Peyer's patch (tissue), 4 donors: ENCODE measurements at regions not wholly inside any gene's neighbourhood (a gene's known extent, or its start where the extent isn't known, plus 50 kb on each side); places are given as distances from the start of the nearest gene placed in this dataset.

ENCODE experiments used
- DNase-seq, 3 donors: peaks; one replicate each; pipeline ENCODE4 v3.0.0-alpha.2; 2017 to 2019
- H3K27ac ChIP-seq, 4 donors: fragments of 200-600 bp; sonication (generic); one replicate each; pipeline ENCODE4 v1.5.1; 2016 to 2019
- H3K27me3 ChIP-seq, 2 donors: fragments of 200-600 bp; sonication (generic); one replicate each; pipeline ENCODE4 v1.5.1; 2019
- H3K36me3 ChIP-seq, 3 donors: fragments of 200-600 bp; sonication (generic); one replicate each; pipeline ENCODE4 v1.5.1; 2016 to 2019
- H3K4me1 ChIP-seq, 4 donors: fragments of 200-600 bp; sonication (generic); one replicate each; pipeline ENCODE4 v1.5.1; 2016 to 2019
- H3K4me3 ChIP-seq, 4 donors: fragments of 200-600 bp; sonication (generic); 1 replicate in 3 of 4; 2 replicates in 1 of 4; pipeline ENCODE4 v1.5.1; 2016 to 2019; ENCODE audit warnings: mild to moderate bottlenecking in 1 of 4
- H3K9me3 ChIP-seq, 4 donors: fragments of 200-600 bp; sonication (generic); one replicate each; pipeline ENCODE4 v1.5.1; 2016 to 2019; ENCODE audit warnings: mild to moderate bottlenecking in 1 of 4
- POLR2A ChIP-seq, 2 donors: fragments of 450-650 bp; IDR thresholded peaks; one replicate each; pipeline ENCODE4 v1.5.1; 2017; ENCODE audit warnings: antibody characterized with exemption in 2 of 2, mild to moderate bottlenecking in 2 of 2, moderate library complexity in 2 of 2
- TF ChIP-seq, protein P1 (sequence below), 6 experiments: fragments of 450-650 bp in 4 of 6; fragments of 200-600 bp in 2 of 6; sonication (generic) in 1 of 6; IDR thresholded peaks; one replicate each; pipeline ENCODE4 v1.5.1; 2017 to 2019; ENCODE audit warnings: antibody characterized with exemption in 6 of 6, mild to moderate bottlenecking in 3 of 6, moderate library complexity in 1 of 6

GRCh38 chrX:94633237-94633636 lies 959.2 kb downstream of the FAM133A start:
- Histone ChIP-seq H3K27me3 (no peaks in the 10 kb centered on the region), H3K9me3 (no peaks in the 10 kb centered on the region), H3K4me1 (no peaks in the 10 kb centered on the region), H3K4me3 (no peak overlapping the region), H3K36me3 (no peaks in the 10 kb centered on the region), H3K27ac (no peak overlapping the region)
- no peak for TF ChIP-seq POLR2A (IDR thresholded peaks at IDR 0.05)
- TF ChIP-seq, protein P1, sequence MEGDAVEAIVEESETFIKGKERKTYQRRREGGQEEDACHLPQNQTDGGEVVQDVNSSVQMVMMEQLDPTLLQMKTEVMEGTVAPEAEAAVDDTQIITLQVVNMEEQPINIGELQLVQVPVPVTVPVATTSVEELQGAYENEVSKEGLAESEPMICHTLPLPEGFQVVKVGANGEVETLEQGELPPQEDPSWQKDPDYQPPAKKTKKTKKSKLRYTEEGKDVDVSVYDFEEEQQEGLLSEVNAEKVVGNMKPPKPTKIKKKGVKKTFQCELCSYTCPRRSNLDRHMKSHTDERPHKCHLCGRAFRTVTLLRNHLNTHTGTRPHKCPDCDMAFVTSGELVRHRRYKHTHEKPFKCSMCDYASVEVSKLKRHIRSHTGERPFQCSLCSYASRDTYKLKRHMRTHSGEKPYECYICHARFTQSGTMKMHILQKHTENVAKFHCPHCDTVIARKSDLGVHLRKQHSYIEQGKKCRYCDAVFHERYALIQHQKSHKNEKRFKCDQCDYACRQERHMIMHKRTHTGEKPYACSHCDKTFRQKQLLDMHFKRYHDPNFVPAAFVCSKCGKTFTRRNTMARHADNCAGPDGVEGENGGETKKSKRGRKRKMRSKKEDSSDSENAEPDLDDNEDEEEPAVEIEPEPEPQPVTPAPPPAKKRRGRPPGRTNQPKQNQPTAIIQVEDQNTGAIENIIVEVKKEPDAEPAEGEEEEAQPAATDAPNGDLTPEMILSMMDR (IDR thresholded peaks at IDR 0.05) = no peak
- no peak for DNase-seq

- no peak for DNase-seq
- Histone ChIP-seq H3K36me3 (no peaks in the 10 kb centered on the region), H3K4me1 (no peaks in the 10 kb centered on the region), H3K27ac (no peak overlapping the region), H3K4me3 (no peak overlapping the region), H3K27me3 (no peaks in the 10 kb centered on the region), H3K9me3 (no peaks in the 10 kb centered on the region)
- TF ChIP-seq, protein P1 (IDR thresholded peaks at IDR 0.05) = no peak
- no peak for TF ChIP-seq POLR2A (IDR thresholded peaks at IDR 0.05)
Observed at GRCh38 chrX:94635003-94635402, 961.0 kb downstream of the FAM133A start.

GRCh38 chrX:94645726-94646125 lies 971.7 kb downstream of the FAM133A start:
- no peak overlapping the region for H3K4me3 ChIP-seq
- no peaks in the 10 kb centered on the region for H3K36me3 ChIP-seq
- DNase-seq = no peak
- no peak for TF ChIP-seq POLR2A (IDR thresholded peaks at IDR 0.05)
- TF ChIP-seq, protein P1 (IDR thresholded peaks at IDR 0.05) = no peak
- H3K9me3 ChIP-seq = no peaks in the 10 kb centered on the region
- no peaks in the 10 kb centered on the region for H3K4me1 ChIP-seq
- H3K27me3 ChIP-seq = no peaks in the 10 kb centered on the region
- no peak overlapping the region for H3K27ac ChIP-seq

DNA sequence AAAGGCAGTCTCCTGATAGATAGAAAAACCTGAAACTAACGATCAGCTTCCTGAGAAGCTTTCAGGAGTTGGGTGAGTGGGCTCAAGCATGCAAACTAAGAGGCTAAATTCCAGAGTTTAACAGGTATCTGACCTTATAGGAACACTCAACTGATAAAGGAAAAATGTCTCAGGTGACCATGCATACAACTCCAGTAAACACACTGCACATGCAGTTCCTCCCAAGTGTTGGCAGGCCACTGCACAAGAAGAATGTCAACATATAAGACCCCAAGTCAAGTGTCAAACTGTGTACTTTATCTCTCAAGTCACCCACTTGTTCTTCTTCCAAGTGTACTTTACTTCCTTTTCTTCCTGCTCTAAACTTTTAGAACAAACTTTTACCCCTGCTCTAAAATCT lies 981.2 kb downstream of the FAM133A start:
- no peak for TF ChIP-seq POLR2A (IDR thresholded peaks at IDR 0.05)
- TF ChIP-seq, protein P1 (IDR thresholded peaks at IDR 0.05) = no peak
- H3K9me3 ChIP-seq = peaks cover 0 to 3% (median 0%) of the 10 kb centered on the region in 4 donors
- no peak overlapping the region for H3K27ac ChIP-seq
- H3K36me3 ChIP-seq = no peaks in the 10 kb centered on the region
- no peak for DNase-seq
- H3K4me1 ChIP-seq = no peaks in the 10 kb centered on the region
- H3K27me3 ChIP-seq = no peaks in the 10 kb centered on the region
- no peak overlapping the region for H3K4me3 ChIP-seq

- Histone ChIP-seq H3K36me3 (no peaks in the 10 kb centered on the region), H3K4me3 (no peak overlapping the region), H3K27ac (no peak overlapping the region), H3K4me1 (no peaks in the 10 kb centered on the region), H3K27me3 (no peaks in the 10 kb centered on the region), H3K9me3 (peaks cover 0 to 3% (median 0%) of the 10 kb centered on the region in 4 donors)
- TF ChIP-seq, protein P1 (IDR thresholded peaks at IDR 0.05) = no peak
- no peak for TF ChIP-seq POLR2A (IDR thresholded peaks at IDR 0.05)
- DNase-seq = no peak
Observed at GRCh38 chrX:94662689-94663088, 988.7 kb downstream of the FAM133A start.

DNA sequence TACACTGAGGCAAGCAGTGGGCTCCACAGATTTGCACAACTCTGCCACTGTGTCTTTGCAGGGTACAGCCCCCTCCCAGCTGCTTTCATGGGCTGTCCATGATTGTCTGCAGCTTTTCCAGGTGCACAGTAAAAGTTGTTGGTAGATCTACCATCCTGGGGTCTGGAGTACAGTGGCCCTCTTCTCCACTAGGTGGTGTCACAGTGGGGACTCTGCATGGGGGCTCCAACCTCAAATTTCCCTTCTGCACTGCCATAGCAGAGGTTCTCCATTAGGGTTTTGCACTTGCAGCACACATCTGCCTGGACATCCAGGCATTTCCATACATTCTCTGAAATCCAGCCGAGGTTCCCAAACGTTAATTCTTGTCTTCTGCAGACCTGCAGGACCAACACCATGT lies 1002.3 kb downstream of the FAM133A start:
- TF ChIP-seq, protein P1 (IDR thresholded peaks at IDR 0.05) = no peak
- no peak for TF ChIP-seq POLR2A (IDR thresholded peaks at IDR 0.05)
- H3K27ac ChIP-seq = no peak overlapping the region
- DNase-seq = no peak
- no peaks in the 10 kb centered on the region for H3K27me3 ChIP-seq
- no peaks in the 10 kb centered on the region for H3K36me3 ChIP-seq
- H3K9me3 ChIP-seq = no peaks in the 10 kb centered on the region
- no peaks in the 10 kb centered on the region for H3K4me1 ChIP-seq
- no peak overlapping the region for H3K4me3 ChIP-seq
